MM.1S (cell line): ENCODE measurements at regions not wholly inside any gene's neighbourhood (a gene's known extent, or its start where the extent isn't known, plus 50 kb on each side); places are given as distances from the start of the nearest gene placed in this dataset.

ENCODE experiments used
- DNase-seq: peaks from one replicate; pipeline ENCODE4 v3.0.0-alpha.2; 2015
- H2AFZ ChIP-seq: fragments of 300-600 bp; sonication (generic); 2 replicates; pipeline ENCODE4 v1.6.0; 2016; ENCODE audit warnings: antibody characterized with exemption, low read length
- H3F3A ChIP-seq: fragments of 300-600 bp; sonication (generic); 2 replicates; pipeline ENCODE4 v1.6.1; 2016; ENCODE audit warnings: mild to moderate bottlenecking, antibody characterized with exemption, low read length, moderate library complexity, mixed read lengths; ENCODE audit not compliant: insufficient read depth
- H3K27ac ChIP-seq: fragments of 300-600 bp; sonication (generic); 2 replicates; pipeline ENCODE4 v1.5.1; 2016; ENCODE audit warnings: mild to moderate bottlenecking, low read length
- H3K27me3 ChIP-seq: fragments of 300-600 bp; sonication (generic); replicated peaks from 2 replicates; pipeline ENCODE4 v1.6.0; 2016; ENCODE audit warnings: low read length; ENCODE audit not compliant: insufficient read depth
- H3K36me3 ChIP-seq: fragments of 300-600 bp; sonication (generic); replicated peaks from 2 replicates; pipeline ENCODE4 v1.6.1; 2016; ENCODE audit warnings: mild to moderate bottlenecking, low read length, mixed read lengths; ENCODE audit not compliant: insufficient read depth
- H3K4me1 ChIP-seq: fragments of 300-600 bp; sonication (generic); 2 replicates; pipeline ENCODE4 v1.6.1; 2016; ENCODE audit warnings: low read length, mixed read lengths
- H3K4me2 ChIP-seq: fragments of 300-600 bp; sonication (generic); 2 replicates; pipeline ENCODE4 v1.6.0; 2016; ENCODE audit warnings: low read depth, low read length
- H3K4me3 ChIP-seq: fragments of 300-600 bp; sonication (generic); 2 replicates; pipeline ENCODE4 v1.5.1; 2016; ENCODE audit warnings: low read length, mixed read lengths
- H3K79me2 ChIP-seq: fragments of 300-600 bp; sonication (generic); 2 replicates; pipeline ENCODE4 v1.6.1; 2016; ENCODE audit warnings: mixed run types, low read length, mixed read lengths
- H3K9ac ChIP-seq: fragments of 300-600 bp; sonication (generic); 2 replicates; pipeline ENCODE4 v1.6.1; 2016; ENCODE audit warnings: low read length, mixed read lengths
- H3K9me2 ChIP-seq: fragments of 300-600 bp; sonication (generic); replicated peaks from 2 replicates; pipeline ENCODE4 v1.6.1; 2016; ENCODE audit warnings: mild to moderate bottlenecking, low read length, mixed read lengths; ENCODE audit not compliant: insufficient read depth
- H3K9me3 ChIP-seq: fragments of 300-600 bp; sonication (generic); replicated peaks from 2 replicates; pipeline ENCODE4 v1.6.1; 2016; ENCODE audit warnings: mild to moderate bottlenecking, low read length, mixed read lengths; ENCODE audit not compliant: insufficient read depth
- H4K20me1 ChIP-seq: fragments of 300-600 bp; sonication (generic); 2 replicates; pipeline ENCODE4 v1.6.1; 2016; ENCODE audit warnings: mild to moderate bottlenecking, low read length, moderate library complexity, mixed read lengths; ENCODE audit not compliant: insufficient read depth
- EZH2 ChIP-seq: fragments of 300-600 bp; sonication (generic); optimal IDR thresholded peaks from 2 replicates; pipeline ENCODE3; 2017; ENCODE audit warnings: low read depth, mild to moderate bottlenecking, antibody characterized with exemption, low read length, mixed read lengths
- EZH2phosphoT487 ChIP-seq: fragments of 300-600 bp; sonication (generic); IDR thresholded peaks from 2 replicates; pipeline ENCODE4 v1.6.1; 2018; ENCODE audit warnings: antibody characterized with exemption, low read length
- TF ChIP-seq, protein P1 (sequence below): fragments of 300-600 bp; sonication (generic); IDR thresholded peaks from 2 replicates; pipeline ENCODE4 v1.5.1; 2016; ENCODE audit warnings: antibody characterized with exemption, low read length, mixed read lengths

DNA sequence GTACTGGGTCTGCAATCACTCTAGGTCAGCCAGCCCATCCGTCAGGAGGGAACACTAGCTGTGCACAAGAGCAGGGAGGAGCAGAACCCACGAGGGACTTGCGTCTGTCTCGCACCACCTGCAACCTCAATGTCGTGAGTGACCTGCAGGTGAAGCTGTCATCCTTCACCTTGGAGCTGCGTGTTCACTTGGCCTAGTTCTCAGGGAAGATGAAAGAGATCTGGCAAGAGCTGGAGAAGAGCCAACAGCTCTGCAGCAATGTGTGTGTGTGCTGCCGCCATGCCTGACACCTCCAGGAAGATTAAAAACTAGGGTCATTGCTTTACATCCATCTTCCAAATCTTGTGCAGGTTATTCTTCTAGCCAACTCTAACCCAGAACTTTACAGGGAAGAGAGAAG, 117.6 kb upstream of the MRI1 start:
- DNase-seq, result no peak
- Histone ChIP-seq H2AFZ (no peak overlapping the region), H3K9me3 (no peaks in the 10 kb centered on the region), H3K9ac (no peak overlapping the region), H3K9me2 (no peaks in the 10 kb centered on the region), H3K4me2 (no peak overlapping the region), H3K27ac (no peak overlapping the region), H3K36me3 (no peaks in the 10 kb centered on the region), H3K4me1 (no peaks in the 10 kb centered on the region), H3F3A (no peaks in the 10 kb centered on the region), H3K4me3 (no peak overlapping the region), H4K20me1 (no peaks in the 10 kb centered on the region), H3K27me3 (peaks cover 59% of the 10 kb centered on the region), H3K79me2 (no peaks in the 10 kb centered on the region)
- TF ChIP-seq EZH2phosphoT487 (no peak), EZH2 (no peak)
- TF ChIP-seq, protein P1, sequence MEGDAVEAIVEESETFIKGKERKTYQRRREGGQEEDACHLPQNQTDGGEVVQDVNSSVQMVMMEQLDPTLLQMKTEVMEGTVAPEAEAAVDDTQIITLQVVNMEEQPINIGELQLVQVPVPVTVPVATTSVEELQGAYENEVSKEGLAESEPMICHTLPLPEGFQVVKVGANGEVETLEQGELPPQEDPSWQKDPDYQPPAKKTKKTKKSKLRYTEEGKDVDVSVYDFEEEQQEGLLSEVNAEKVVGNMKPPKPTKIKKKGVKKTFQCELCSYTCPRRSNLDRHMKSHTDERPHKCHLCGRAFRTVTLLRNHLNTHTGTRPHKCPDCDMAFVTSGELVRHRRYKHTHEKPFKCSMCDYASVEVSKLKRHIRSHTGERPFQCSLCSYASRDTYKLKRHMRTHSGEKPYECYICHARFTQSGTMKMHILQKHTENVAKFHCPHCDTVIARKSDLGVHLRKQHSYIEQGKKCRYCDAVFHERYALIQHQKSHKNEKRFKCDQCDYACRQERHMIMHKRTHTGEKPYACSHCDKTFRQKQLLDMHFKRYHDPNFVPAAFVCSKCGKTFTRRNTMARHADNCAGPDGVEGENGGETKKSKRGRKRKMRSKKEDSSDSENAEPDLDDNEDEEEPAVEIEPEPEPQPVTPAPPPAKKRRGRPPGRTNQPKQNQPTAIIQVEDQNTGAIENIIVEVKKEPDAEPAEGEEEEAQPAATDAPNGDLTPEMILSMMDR, result no peak

DNA sequence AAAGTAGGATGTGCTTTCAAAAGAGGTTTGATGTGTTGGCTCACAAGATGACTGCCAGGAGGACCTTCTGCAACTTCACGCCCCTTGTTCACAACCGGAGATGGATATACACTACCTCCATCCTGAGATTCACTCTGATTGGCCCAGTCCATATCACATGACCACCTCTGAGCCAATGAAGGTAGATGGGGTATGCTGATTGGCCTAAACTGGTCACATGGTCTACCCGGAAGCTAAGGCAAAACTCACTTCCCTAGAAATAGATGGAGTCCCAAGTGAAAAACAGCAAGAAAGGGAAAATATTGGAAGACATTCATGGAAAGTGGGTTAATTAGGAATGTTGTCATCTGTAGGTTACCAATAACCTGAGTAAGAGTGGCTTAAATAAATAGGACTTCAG, 119.7 kb upstream of the MRI1 start:
- Histone ChIP-seq H4K20me1 (no peaks in the 10 kb centered on the region), H3K27me3 (peaks cover 61% of the 10 kb centered on the region; the same call in 1 of the 2 replicates), H3K36me3 (no peaks in the 10 kb centered on the region), H2AFZ (no peak overlapping the region), H3K9ac (no peak overlapping the region), H3K4me3 (no peak overlapping the region), H3K79me2 (no peaks in the 10 kb centered on the region), H3K4me1 (no peaks in the 10 kb centered on the region), H3F3A (no peaks in the 10 kb centered on the region), H3K4me2 (no peak overlapping the region), H3K9me2 (no peaks in the 10 kb centered on the region), H3K27ac (no peak overlapping the region), H3K9me3 (no peaks in the 10 kb centered on the region)
- TF ChIP-seq, protein P1, result no peak
- TF ChIP-seq EZH2 (no peak), EZH2phosphoT487 (no peak)
- DNase-seq, result no peak

DNA sequence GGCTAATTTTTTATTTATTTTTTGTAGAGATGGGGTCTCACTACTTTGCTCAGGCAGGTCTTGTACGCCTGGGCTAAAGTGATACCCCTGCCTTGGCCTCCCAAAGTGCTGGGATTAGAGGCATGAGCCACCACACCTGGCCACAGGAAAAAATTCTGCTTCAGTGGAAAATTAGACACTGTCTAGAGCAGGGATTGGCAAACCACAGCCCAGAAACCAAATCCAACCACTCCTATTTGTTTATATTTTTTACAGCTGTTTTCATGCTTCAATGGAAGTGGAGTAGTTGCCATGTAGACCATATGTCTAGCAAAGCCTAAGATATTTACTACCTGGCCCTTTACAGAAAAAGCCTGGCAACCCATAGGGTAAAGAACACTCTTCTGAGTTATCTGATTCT, 123.7 kb upstream of the MRI1 start:
- H3K9me2 ChIP-seq, result no peaks in the 10 kb centered on the region
- no peaks in the 10 kb centered on the region for H3K79me2 ChIP-seq
- H3K4me1 ChIP-seq, result no peaks in the 10 kb centered on the region
- no peaks in the 10 kb centered on the region for H3K9me3 ChIP-seq
- no peaks in the 10 kb centered on the region for H3K36me3 ChIP-seq
- TF ChIP-seq EZH2 (no peak), EZH2phosphoT487 (no peak)
- TF ChIP-seq, protein P1, result no peak
- no peak overlapping the region for H2AFZ ChIP-seq
- no peak overlapping the region for H3K27ac ChIP-seq
- no peaks in the 10 kb centered on the region for H4K20me1 ChIP-seq
- no peak overlapping the region for H3K4me2 ChIP-seq
- no peak overlapping the region for H3K9ac ChIP-seq
- no peaks in the 10 kb centered on the region for H3F3A ChIP-seq
- H3K27me3 ChIP-seq, result peaks cover 50% of the 10 kb centered on the region
- no peak for DNase-seq
- no peak overlapping the region for H3K4me3 ChIP-seq
